Activated T-cell treated with anti-CD3 and anti-CD28 coated beads, Interleukin-2, amount 50 U/mL, for 1 hour (primary cell): ENCODE measurements at regions not wholly inside any gene's neighbourhood (a gene's known extent, or its start where the extent isn't known, plus 50 kb on each side); places are given as distances from the start of the nearest gene placed in this dataset.

ENCODE experiments used
- DNase-seq: peaks from one replicate; pipeline ENCODE4 v3.0.0-alpha.2; 2020

DNA sequence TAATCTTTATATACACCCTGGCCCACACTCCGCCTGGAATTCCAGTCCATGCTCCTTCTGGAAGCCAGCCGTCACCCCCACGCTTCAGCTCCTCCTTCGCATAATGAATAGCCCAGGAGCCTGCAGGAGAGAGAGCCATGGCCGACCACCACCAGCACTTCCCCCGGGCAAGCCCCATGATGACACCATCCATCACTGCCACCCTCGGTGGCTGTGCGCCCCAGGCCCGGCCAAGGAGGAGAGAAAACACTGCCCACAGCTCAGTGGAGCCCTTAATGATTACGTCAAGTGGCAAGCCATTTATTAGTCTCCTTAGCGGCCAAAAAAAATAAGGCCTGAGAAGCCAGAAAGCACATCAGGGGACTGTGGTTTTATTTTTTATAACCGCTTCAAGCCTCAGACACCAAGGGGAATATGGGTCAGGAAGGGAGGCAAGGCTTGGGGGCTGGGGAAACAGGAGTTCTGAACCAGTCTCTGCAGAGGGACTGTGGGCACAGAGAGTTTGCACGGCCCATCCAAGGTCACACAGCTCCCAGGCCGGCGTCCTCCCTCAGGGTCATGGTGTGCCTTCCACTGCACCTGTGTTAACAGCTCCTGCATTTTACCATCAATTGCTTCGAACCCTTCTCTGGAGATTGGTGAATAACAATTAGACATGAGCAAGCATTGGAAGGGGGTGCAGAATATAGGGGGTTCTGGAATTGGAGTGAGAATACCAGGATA, 134.3 kb downstream of the MN1 start:
- no peak for DNase-seq

DNA sequence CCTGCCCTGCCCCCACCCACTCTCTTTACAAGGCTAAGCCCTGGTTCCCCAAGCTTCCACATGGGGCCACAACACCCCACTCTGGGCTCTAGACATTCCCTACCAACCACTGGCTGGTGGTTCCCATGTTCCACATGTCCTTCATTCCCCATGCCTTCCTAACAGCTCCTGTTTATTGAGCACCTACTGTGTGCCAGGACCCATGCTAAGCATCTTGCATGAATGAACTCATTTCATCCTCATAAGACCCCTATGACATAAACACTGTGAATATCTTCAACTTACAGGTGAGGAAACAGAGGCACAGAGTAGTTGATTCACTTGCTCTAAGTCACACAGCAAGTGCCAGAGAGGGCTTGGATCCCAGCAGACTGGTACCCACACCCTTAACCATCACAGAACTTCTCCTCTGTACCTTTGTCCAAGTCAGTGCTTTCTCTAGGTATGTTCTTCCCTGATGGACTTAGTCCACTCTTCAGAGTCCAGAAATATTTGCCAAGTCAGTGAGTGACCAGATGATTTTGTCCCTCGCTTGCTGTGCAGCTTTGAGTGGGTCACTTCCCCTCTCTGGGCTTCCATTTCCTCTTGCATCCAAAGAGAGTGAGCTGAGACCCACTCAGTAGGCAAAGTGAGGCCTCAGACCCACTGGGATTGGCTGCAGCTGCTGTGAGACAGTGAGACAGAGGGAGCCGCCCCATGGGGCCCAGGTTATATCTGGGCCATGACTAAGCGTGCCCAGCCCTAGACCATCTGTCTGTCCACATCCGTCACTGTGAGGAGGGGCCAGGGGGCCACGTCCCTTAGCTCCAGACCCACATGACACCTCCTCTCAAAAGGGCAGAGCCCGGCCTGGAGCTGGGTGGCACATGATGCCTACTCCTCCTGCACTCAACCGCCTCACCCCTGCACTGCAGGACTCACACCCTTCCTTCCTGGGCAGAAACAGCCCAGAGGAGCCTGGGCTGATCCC, 132.4 kb downstream of the MN1 start:
- DNase-seq = no peak

GRCh38 chr22:27669798-27670599, 131.6 kb downstream of the MN1 start:
- DNase-seq = no peak

GRCh38 chr22:27670701-27671412, 130.7 kb downstream of the MN1 start:
- no peak for DNase-seq

GRCh38 chr22:27671413-27671935, 130.1 kb downstream of the MN1 start:
- DNase-seq = no peak

DNA sequence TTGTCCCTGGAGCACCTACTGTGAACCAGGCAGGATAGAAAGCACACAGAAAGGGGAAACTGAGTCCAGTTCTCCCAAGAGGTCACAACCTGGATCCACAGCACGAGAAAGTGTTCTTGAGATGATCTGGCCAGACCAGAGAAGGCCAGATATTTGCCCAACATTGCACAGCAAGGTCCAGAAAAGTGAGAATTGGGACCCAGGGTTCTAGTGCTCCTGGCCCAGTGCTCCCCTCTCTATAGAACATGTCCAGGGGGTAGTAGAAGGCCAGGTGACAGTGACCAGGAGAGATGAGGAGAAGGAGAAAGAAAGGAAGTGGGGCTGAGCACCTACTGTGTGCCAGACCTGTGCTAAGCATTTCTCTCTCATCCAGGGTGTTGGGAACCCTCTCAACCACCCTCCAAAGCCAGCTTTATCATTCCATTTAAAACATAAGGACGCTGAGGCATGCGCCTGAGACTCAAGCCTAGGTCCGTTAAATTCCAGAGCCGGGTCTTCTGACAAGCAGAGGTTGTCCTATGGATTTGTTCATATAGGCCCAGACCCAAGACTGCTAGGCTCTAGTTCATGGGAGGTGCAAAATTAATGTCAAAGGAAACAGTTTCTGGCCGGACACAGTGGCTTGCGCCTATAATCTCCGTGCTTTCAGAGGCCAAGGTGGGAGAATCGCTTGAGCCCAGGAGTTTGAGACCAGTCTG, 128.7 kb downstream of the MN1 start:
- DNase-seq = no peak

DNA sequence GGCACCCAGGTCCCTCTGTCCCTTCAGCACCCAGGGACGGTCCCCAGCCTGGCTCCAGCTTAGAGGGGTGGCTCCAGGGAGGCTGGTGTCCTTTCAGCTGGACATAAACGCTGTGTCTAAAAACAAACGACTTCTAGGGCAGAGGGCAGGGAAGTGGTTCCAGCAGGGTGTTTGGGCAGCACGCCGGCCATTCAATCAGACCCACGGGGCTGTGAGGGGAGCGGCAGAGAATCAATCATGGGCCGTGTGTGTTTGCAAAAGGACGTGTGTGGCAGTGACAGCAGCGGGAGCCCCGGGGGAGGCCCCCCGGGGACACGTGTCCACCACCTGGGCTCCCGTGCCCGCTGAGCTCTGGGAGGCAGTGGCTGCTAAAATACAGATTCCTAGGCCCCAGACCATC, 127.7 kb downstream of the MN1 start:
- DNase-seq = no peak

GRCh38 chr22:27674261-27674923, 127.2 kb downstream of the MN1 start:
- no peak for DNase-seq

GRCh38 chr22:27676545-27677213, 124.9 kb downstream of the MN1 start:
- no peak for DNase-seq

DNA sequence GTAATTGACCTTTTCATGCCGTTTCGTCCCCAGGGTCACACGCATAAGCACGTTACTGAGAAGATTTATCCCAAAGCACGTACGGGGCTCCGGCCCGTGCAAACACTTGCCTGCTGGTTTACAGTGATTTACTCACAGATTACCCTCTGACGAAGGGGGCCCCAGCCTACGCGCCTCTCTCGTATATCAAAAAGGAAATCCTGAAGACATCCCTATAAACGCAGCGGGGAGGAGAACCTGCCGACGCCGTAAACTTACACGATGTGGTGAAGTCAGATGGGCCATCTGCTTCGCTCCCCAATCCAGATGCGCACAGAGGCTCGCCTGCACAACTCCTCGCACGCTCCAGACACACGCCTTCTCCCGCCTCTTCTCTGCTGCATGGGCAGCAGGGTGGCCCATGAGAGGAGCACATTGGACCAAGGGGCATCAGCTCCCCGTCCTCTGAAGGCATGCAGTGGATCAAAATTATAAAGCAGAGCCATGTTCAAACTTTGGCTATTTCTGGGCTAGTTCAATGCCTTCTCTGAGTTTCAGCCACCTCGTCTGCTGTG, 123.6 kb downstream of the MN1 start:
- DNase-seq = no peak

DNA sequence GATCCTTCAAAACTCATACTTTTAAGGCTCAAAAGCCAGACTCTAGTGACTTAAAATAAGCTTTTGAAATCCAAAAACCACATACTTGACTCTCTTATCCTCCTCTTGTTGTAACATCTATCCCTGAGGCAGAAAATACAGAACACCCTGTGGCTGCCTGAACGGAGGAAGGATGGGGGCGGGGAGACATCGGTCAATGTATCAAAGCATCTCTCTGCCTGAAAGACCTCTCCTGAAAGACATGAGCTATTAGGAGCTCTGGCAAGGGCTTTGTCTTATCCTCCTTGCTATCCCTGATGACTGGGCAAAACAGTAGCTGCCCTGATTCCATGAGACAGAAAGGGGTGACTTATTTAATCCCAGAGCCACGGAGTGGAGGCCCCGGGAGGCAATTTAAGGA, 122.4 kb downstream of the MN1 start:
- no peak for DNase-seq

- DNase-seq = no peak
Observed at GRCh38 chr22:27679693-27680488, 121.7 kb downstream of the MN1 start.

DNA sequence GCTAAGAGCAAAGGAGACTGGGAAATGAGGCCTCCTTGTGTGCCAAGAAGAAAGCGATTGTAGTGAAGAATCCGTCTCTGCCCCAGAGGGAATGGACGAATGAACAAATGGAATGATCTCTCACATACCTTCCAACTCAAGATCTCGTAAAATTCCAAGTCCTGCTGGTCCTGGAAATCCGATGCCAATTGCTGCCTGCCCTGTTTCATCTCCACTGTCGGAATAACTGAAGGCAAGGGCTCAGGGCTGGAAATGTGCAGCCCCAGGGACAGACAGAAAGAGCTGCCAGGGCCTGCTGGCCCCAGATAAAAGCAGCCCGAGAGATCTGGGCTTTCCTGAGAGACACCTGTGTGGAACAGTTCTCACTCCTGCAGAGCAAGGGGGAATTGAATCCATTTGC, 120.9 kb downstream of the MN1 start:
- DNase-seq = no peak

GRCh38 chr22:27681037-27681436, 120.5 kb downstream of the MN1 start:
- no peak for DNase-seq

DNA sequence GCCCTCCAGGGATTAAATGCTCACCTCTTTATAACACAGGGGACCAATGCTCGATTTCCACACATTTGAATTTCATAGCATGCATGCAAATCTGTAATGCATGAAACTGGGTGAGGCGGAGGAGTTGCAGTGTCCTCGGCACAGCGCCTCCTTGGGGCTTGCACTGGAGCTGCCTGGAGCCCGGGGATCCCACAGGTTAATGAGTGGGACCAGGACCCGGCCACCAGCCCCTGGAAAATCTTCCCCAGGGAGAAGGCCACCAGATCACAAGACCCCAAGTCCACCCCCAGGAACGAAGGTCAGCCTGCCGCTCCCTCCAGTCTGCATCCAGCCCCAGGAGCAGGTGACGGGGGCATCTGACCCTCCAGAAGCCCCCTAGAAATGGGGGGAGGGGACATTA, 119.1 kb downstream of the MN1 start:
- DNase-seq = no peak

- DNase-seq = no peak
Observed at GRCh38 chr22:27684901-27685300, 116.7 kb downstream of the MN1 start.

DNA sequence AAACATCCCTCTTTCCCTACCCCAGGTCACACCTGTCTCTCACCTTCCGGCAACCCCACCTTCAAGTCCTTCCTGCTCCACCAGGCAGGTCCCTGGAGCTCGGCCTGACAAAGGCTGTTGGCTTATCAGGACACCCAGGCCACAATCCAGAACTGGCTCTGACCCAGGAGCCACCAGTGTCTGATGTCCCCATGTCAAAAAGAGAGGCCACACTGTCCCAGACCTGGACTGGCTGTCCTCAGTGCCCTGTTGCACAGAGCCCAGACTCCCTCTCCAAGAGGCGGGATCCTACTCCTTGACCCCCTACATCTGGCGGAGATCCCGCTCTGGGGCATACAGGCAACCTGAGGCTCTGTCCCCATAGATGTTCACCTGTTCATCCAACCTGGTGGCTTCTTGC, 116.0 kb downstream of the MN1 start:
- DNase-seq = no peak

DNA sequence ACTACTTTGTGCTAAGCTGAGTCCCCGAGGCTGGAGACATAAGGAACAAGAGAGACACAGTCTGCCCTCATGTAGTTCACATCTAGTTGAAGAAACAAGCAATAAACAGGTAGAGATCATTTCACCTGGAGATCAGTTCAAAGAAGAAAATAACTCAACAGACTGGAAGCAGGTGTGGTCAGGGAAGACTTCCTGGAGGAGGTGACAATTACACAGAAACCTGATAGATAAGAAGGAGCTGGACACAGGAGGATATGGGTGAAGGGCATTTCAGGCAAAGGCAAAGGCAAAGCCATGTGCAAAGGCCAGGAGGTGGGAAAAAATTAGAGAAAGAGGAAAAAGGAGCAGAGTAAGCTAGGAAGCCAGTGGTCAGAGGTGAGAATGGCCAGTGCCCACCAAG, 115.6 kb downstream of the MN1 start:
- DNase-seq = no peak

DNA sequence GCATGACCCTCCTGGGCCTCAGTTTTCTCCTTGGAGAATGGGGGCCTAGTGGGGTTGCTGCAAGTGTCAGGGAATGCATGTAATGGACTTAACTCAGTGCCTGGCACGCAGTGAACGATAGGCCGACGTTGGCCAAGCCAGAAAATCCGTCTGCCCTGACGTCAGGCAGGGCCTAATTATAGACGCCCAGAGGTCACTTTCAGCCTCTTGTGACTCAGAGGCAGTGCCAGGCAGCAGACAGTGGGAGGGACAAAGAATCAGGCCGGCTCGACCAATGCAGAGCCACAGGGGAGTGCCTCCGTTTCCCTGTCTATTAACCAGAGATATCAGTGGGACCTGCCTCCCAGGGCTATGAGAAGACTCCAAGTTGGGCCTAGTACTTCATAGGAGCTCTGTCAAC, 115.0 kb downstream of the MN1 start:
- DNase-seq = no peak
